Osteocyte (in vitro differentiated cells): ENCODE measurements at regions not wholly inside any gene's neighbourhood (a gene's known extent, or its start where the extent isn't known, plus 50 kb on each side); places are given as distances from the start of the nearest gene placed in this dataset.

Source experiments
- DNase-seq: peaks from one replicate; pipeline ENCODE4 v3.0.0; 2021; ENCODE audit warnings: mixed read lengths; ENCODE audit not compliant: unreplicated experiment; ENCODE audit errors: extremely low spot score
- H3K27ac Mint-ChIP-seq: one replicate; pipeline ENCODE4 v1.8.0; 2021; ENCODE audit warnings: mild to moderate bottlenecking, mixed read lengths; ENCODE audit not compliant: unreplicated experiment
- H3K27me3 Mint-ChIP-seq: one replicate; pipeline ENCODE4 v1.8.0; 2021; ENCODE audit warnings: mixed read lengths; ENCODE audit not compliant: unreplicated experiment
- H3K36me3 Mint-ChIP-seq: one replicate; pipeline ENCODE4 v1.8.0; 2021; ENCODE audit warnings: mixed read lengths; ENCODE audit not compliant: unreplicated experiment
- H3K4me1 Mint-ChIP-seq: one replicate; pipeline ENCODE4 v1.8.0; 2021; ENCODE audit warnings: mixed read lengths; ENCODE audit not compliant: unreplicated experiment
- H3K4me3 Mint-ChIP-seq: one replicate; pipeline ENCODE4 v1.8.0; 2021; ENCODE audit warnings: mild to moderate bottlenecking, moderate library complexity, mixed read lengths; ENCODE audit not compliant: unreplicated experiment
- H3K9me3 Mint-ChIP-seq: one replicate; pipeline ENCODE4 v1.8.0; 2021; ENCODE audit warnings: mixed read lengths; ENCODE audit not compliant: unreplicated experiment
- CTCF ChIP-seq: fragments of 200-600 bp; sonication (generic); IDR thresholded peaks from 2 replicates; pipeline ENCODE4 v1.5.0; 2021; ENCODE audit warnings: antibody characterized with exemption, mild to moderate bottlenecking, moderate library complexity

GRCh38 chr7:81492910-81493309 is 276.9 kb downstream of the HGF start:
- Mint-ChIP-seq H3K9me3 (no peaks in the 10 kb centered on the region), H3K36me3 (no peaks in the 10 kb centered on the region), H3K4me3 (no peak overlapping the region), H3K27me3 (no peaks in the 10 kb centered on the region), H3K27ac (no peak overlapping the region), H3K4me1 (no peaks in the 10 kb centered on the region)
- no peak for TF ChIP-seq CTCF
- DNase-seq, result no peak

- H3K27me3 Mint-ChIP-seq, result no peaks in the 10 kb centered on the region
Observed at GRCh38 chr7:81492240-81492639, 277.6 kb downstream of the HGF start.

GRCh38 chr7:81491573-81491972 is 278.3 kb downstream of the HGF start:
- H3K4me1 Mint-ChIP-seq, result no peaks in the 10 kb centered on the region
- no peak overlapping the region for H3K27ac Mint-ChIP-seq

More at GRCh38 chr7:81492240-81492639, 277.6 kb downstream of the HGF start:
- DNase-seq, result no peak
- H3K27ac Mint-ChIP-seq, result no peak overlapping the region
- H3K9me3 Mint-ChIP-seq, result no peaks in the 10 kb centered on the region
- no peak overlapping the region for H3K4me3 Mint-ChIP-seq
- H3K4me1 Mint-ChIP-seq, result no peaks in the 10 kb centered on the region
- TF ChIP-seq CTCF, result no peak
- H3K36me3 Mint-ChIP-seq, result no peaks in the 10 kb centered on the region

GRCh38 chr7:81488210-81488609 is 281.6 kb downstream of the HGF start:
- TF ChIP-seq CTCF, result no peak
- Mint-ChIP-seq H3K27ac (no peak overlapping the region), H3K4me3 (no peak overlapping the region), H3K27me3 (no peaks in the 10 kb centered on the region), H3K36me3 (no peaks in the 10 kb centered on the region), H3K4me1 (peaks cover 8% of the 10 kb centered on the region), H3K9me3 (no peaks in the 10 kb centered on the region)
- DNase-seq, result no peak

More at GRCh38 chr7:81491573-81491972, 278.3 kb downstream of the HGF start:
- no peak for TF ChIP-seq CTCF
- Mint-ChIP-seq H3K27me3 (no peaks in the 10 kb centered on the region), H3K4me3 (no peak overlapping the region), H3K9me3 (no peaks in the 10 kb centered on the region), H3K36me3 (no peaks in the 10 kb centered on the region)
- no peak for DNase-seq

- no peak for TF ChIP-seq CTCF
- DNase-seq, result no peak
- no peaks in the 10 kb centered on the region for H3K27me3 Mint-ChIP-seq
- H3K36me3 Mint-ChIP-seq, result no peaks in the 10 kb centered on the region
- H3K4me3 Mint-ChIP-seq, result no peak overlapping the region
- H3K9me3 Mint-ChIP-seq, result no peaks in the 10 kb centered on the region
- H3K27ac Mint-ChIP-seq, result no peak overlapping the region
- peaks cover 11% of the 10 kb centered on the region for H3K4me1 Mint-ChIP-seq
Observed at GRCh38 chr7:81487516-81487915, 282.3 kb downstream of the HGF start.
